MCF 10A (cell line): ENCODE measurements at regions not wholly inside any gene's neighbourhood (a gene's known extent, or its start where the extent isn't known, plus 50 kb on each side); places are given as distances from the start of the nearest gene placed in this dataset.

Source experiments
- BruUV-seq: library from RNA; stranded (reverse); fragments of 400-500 nt; replicated peaks from 2 replicates; lab custom pipeline; 2021; lab: Mats Ljungman, UMichigan
- CTCF ChIA-PET: fragments of 300-600 bp; sonication (Branson Sonifier 250); formaldehyde crosslinking; extraction: SDS; loops from one replicate; lab custom pipeline; 2021; ENCODE audit warnings: antibody characterized with exemption, inconsistent platforms; lab: Yijun Ruan, JAX
- POLR2A ChIA-PET: fragments of 300-600, 350-650 bp; sonication (Branson Sonifier 250); formaldehyde crosslinking; extraction: SDS; loops from one replicate; lab custom pipeline; 2020; ENCODE audit warnings: antibody characterized with exemption, inconsistent platforms; lab: Yijun Ruan, JAX
- DNase-seq: peaks from one replicate; pipeline ENCODE4 v3.0.0-alpha.2; 2018; ENCODE audit not compliant: unreplicated experiment
- H3K27ac Mint-ChIP-seq: one replicate; pipeline ENCODE4 v1.8.0; 2022; ENCODE audit warnings: mild to moderate bottlenecking, low read depth, mixed read lengths; ENCODE audit not compliant: unreplicated experiment
- H3K27me3 Mint-ChIP-seq: one replicate; pipeline ENCODE4 v1.8.0; 2022; ENCODE audit warnings: mixed read lengths; ENCODE audit not compliant: insufficient read depth, unreplicated experiment
- H3K36me3 Mint-ChIP-seq: one replicate; pipeline ENCODE4 v1.8.0; 2022; ENCODE audit warnings: mild to moderate bottlenecking, moderate library complexity, mixed read lengths; ENCODE audit not compliant: insufficient read depth, unreplicated experiment
- H3K4me1 Mint-ChIP-seq: one replicate; pipeline ENCODE4 v1.8.0; 2022; ENCODE audit warnings: mixed read lengths; ENCODE audit not compliant: insufficient read depth, unreplicated experiment
- H3K4me3 Mint-ChIP-seq: one replicate; pipeline ENCODE4 v1.8.0; 2022; ENCODE audit warnings: mild to moderate bottlenecking, moderate library complexity, mixed read lengths; ENCODE audit not compliant: unreplicated experiment
- H3K9me3 Mint-ChIP-seq: one replicate; pipeline ENCODE4 v1.8.0; 2022; ENCODE audit warnings: mixed read lengths; ENCODE audit not compliant: unreplicated experiment
- CTCF ChIP-seq: fragments of 200-600 bp; IDR thresholded peaks from one replicate; pipeline ENCODE4 v1.8.0; 2022; ENCODE audit warnings: antibody characterized with exemption, mild to moderate bottlenecking; ENCODE audit not compliant: unreplicated experiment
- intact Hi-C: fragments of 100-400 bp; cut with micrococcal nuclease; formaldehyde crosslinking; loops from 2 replicates; pipeline ENCODE4 v1.14.1; 2022

- no peaks in the 10 kb centered on the region for H3K36me3 Mint-ChIP-seq
- H3K4me3 Mint-ChIP-seq = no peak overlapping the region
- intact Hi-C loops = no loop called here
- H3K4me1 Mint-ChIP-seq = no peaks in the 10 kb centered on the region
- no peak overlapping the region for H3K27ac Mint-ChIP-seq
- ChIA-PET POLR2A (no interaction called here), CTCF (interaction anchor here (1.1 kb wide), 1 partner anchor 344 kb away, joined by 3 read pairs; no protein-coding TSS in a partner anchor)
- no TSS peak for BruUV-seq
- no peak for TF ChIP-seq CTCF
- H3K27me3 Mint-ChIP-seq = no peaks in the 10 kb centered on the region
- no peak for DNase-seq
- H3K9me3 Mint-ChIP-seq = no peaks in the 10 kb centered on the region
Observed at GRCh38 chr3:110736332-110736731, 335.3 kb upstream of the NECTIN3 start.

GRCh38 chr3:110738531-110738930 lies 333.1 kb upstream of the NECTIN3 start:
- Mint-ChIP-seq H3K36me3 (no peaks in the 10 kb centered on the region), H3K4me1 (no peaks in the 10 kb centered on the region), H3K27ac (no peak overlapping the region), H3K9me3 (no peaks in the 10 kb centered on the region), H3K4me3 (no peak overlapping the region), H3K27me3 (no peaks in the 10 kb centered on the region)
- intact Hi-C loops = no loop called here
- no TSS peak for BruUV-seq
- DNase-seq = no peak
- POLR2A ChIA-PET = no interaction called here
- no peak for TF ChIP-seq CTCF
- CTCF ChIA-PET = interaction anchor here (0.7 kb wide), 1 partner anchor 69 kb away, joined by 5 read pairs; no protein-coding TSS in a partner anchor

GRCh38 chr3:110741891-110742290 lies 329.7 kb upstream of the NECTIN3 start:
- CTCF ChIA-PET = interaction anchor here (0.6 kb wide), 1 partner anchor 456 kb away, joined by 3 read pairs; no protein-coding TSS in a partner anchor
- BruUV-seq = no TSS peak
- Mint-ChIP-seq H3K9me3 (peaks cover 4% of the 10 kb centered on the region), H3K27ac (no peak overlapping the region), H3K4me3 (no peak overlapping the region), H3K27me3 (no peaks in the 10 kb centered on the region), H3K36me3 (no peaks in the 10 kb centered on the region), H3K4me1 (no peaks in the 10 kb centered on the region)
- DNase-seq = no peak
- POLR2A ChIA-PET = interaction anchor here (1.3 kb wide), 1 partner anchor 17 kb away, joined by 4 read pairs; no protein-coding TSS in a partner anchor
- no peak for TF ChIP-seq CTCF
- intact Hi-C loops = no loop called here

GRCh38 chr3:110743202-110743601 lies 328.4 kb upstream of the NECTIN3 start:
- intact Hi-C loops = no loop called here
- H3K27ac Mint-ChIP-seq = no peak overlapping the region
- CTCF ChIA-PET = no interaction called here

More at GRCh38 chr3:110743202-110743601, 328.4 kb upstream of the NECTIN3 start:
- DNase-seq = no peak
- H3K9me3 Mint-ChIP-seq = peaks cover 4% of the 10 kb centered on the region
- no peak overlapping the region for H3K4me3 Mint-ChIP-seq
- H3K36me3 Mint-ChIP-seq = no peaks in the 10 kb centered on the region
- no TSS peak for BruUV-seq
- no peaks in the 10 kb centered on the region for H3K4me1 Mint-ChIP-seq
- H3K27me3 Mint-ChIP-seq = no peaks in the 10 kb centered on the region
- TF ChIP-seq CTCF = no peak
- POLR2A ChIA-PET = interaction anchor here (0.6 kb wide), 1 partner anchor 179 kb away, joined by 3 read pairs; no protein-coding TSS in a partner anchor
